PFSK-1 (cell line): ENCODE measurements at regions not wholly inside any gene's neighbourhood (a gene's known extent, or its start where the extent isn't known, plus 50 kb on each side); places are given as distances from the start of the nearest gene placed in this dataset.

Source experiments
- FOXP2 ChIP-seq: optimal IDR thresholded peaks from 2 replicates; pipeline ENCODE3; 2011; ENCODE audit warnings: borderline replicate concordance, control low read depth, inconsistent platforms; ENCODE audit not compliant: insufficient read depth; ENCODE audit errors: extremely low read length, extremely low read depth
- POLR2AphosphoS5 ChIP-seq: IDR thresholded peaks from 2 replicates; pipeline ENCODE4 v1.6.1; 2012; ENCODE audit warnings: low read depth, mild to moderate bottlenecking, control low read depth, low read length, moderate library complexity
- REST ChIP-seq, 2 experiments: IDR thresholded peaks; 2 replicates each; pipeline versions ENCODE4 v1.6.1 to v1.8.0; 2011 to 2012; ENCODE audit warnings: low read depth in 2 of 2, low read length in 2 of 2, control low read depth in 1 of 2, inconsistent platforms in 1 of 2, mild to moderate bottlenecking in 1 of 2, moderate library complexity in 1 of 2; ENCODE audit not compliant: insufficient read depth in 1 of 2
- SIN3A ChIP-seq: IDR thresholded peaks from 2 replicates; pipeline ENCODE4 v1.6.1; 2012; ENCODE audit warnings: mild to moderate bottlenecking, low read length, moderate library complexity, borderline replicate concordance; ENCODE audit not compliant: insufficient read depth
- TAF1 ChIP-seq: IDR thresholded peaks from 2 replicates; pipeline ENCODE4 v1.6.1; 2012; ENCODE audit warnings: low read length, control low read depth, borderline replicate concordance; ENCODE audit not compliant: insufficient read depth

DNA sequence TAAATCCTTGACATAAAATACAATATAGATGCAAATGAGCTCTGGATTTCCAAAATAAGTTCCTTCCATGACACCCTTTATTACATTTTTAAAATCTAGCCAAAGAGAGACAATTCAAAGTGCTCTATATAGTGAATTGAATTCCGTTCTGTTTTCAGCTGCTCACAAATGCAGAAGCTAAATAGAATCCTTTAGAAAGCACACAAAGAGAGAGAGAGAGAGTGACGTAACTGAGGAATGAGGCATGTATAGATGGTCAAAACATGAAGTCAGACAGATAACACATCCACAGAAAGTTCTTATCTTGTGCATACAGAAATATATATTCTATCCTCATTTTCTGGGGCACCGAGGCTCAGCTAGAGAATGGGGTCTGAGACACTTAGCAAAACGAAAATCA, 344.7 kb upstream of the NETO1 start:
- TF ChIP-seq REST (IDR thresholded peaks at IDR 0.05; ENCODE audit: insufficient read depth in 1 of 2, low read depth in 2 of 2, low read length in 2 of 2) (no peak), FOXP2 (no peak), POLR2AphosphoS5 (no peak), TAF1 (no peak), SIN3A (no peak)

DNA sequence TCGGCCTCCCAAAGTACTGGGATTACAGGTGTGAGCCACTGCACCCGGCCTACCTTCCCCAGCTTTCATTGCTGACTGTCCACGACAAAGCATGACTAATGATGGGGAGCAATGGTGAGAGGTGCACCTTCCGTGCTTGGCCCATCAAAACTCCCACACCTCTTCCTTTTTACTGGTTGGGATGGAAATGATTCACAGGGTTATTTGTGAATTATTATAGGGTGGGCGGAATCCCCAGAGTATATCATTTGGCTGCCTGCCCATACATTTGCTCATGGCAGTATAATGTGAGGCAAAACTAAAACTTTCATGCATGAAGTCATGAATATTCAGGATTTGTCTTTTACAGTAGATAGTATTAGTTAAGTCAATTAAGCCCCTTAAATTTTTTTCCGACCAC, 334.2 kb upstream of the NETO1 start:
- TF ChIP-seq SIN3A, result no peak
- TF ChIP-seq FOXP2, result no peak
- no peak for TF ChIP-seq POLR2AphosphoS5
- no peak for TF ChIP-seq TAF1

GRCh38 chr18:73199151-73199550, 331.4 kb upstream of the NETO1 start:
- no peak for TF ChIP-seq POLR2AphosphoS5
- TF ChIP-seq TAF1, result no peak
- TF ChIP-seq REST (IDR thresholded peaks at IDR 0.05; ENCODE audit: insufficient read depth in 1 of 2, low read depth in 2 of 2, low read length in 2 of 2), result no peak
- TF ChIP-seq FOXP2, result no peak
- no peak for TF ChIP-seq SIN3A

- TF ChIP-seq REST (IDR thresholded peaks at IDR 0.05; ENCODE audit: insufficient read depth in 1 of 2, low read depth in 2 of 2, low read length in 2 of 2) (no peak), SIN3A (no peak), TAF1 (no peak), FOXP2 (no peak), POLR2AphosphoS5 (no peak)
These were observed 321.9 kb upstream of the NETO1 start for GRCh38 chr18:73189718-73190117.

GRCh38 chr18:73168236-73168635, 300.4 kb upstream of the NETO1 start:
- TF ChIP-seq TAF1, result no peak

GRCh38 chr18:73164430-73164829, 296.6 kb upstream of the NETO1 start:
- TF ChIP-seq TAF1 (no peak), REST (IDR thresholded peaks at IDR 0.05; ENCODE audit: insufficient read depth in 1 of 2, low read depth in 2 of 2, low read length in 2 of 2) (no peak), SIN3A (no peak), FOXP2 (no peak), POLR2AphosphoS5 (no peak)
